Ishikawa (cell line): ENCODE measurements at regions not wholly inside any gene's neighbourhood (a gene's known extent, or its start where the extent isn't known, plus 50 kb on each side); places are given as distances from the start of the nearest gene placed in this dataset.

ENCODE experiments used
- CEBPB ChIP-seq: IDR thresholded peaks from 2 replicates; pipeline ENCODE4 v1.6.1; 2012
- CREB1 ChIP-seq: IDR thresholded peaks from 2 replicates; pipeline ENCODE4 v1.6.1; 2012; ENCODE audit warnings: low read depth
- EGR1 ChIP-seq: IDR thresholded peaks from 2 replicates; pipeline ENCODE4 v1.6.1; 2012
- EP300 ChIP-seq: IDR thresholded peaks from 2 replicates; pipeline ENCODE4 v1.6.1; 2012; ENCODE audit warnings: borderline replicate concordance
- FOXM1 ChIP-seq: IDR thresholded peaks from 2 replicates; pipeline ENCODE4 v1.6.1; 2012; ENCODE audit warnings: low read depth, borderline replicate concordance
- NFIC ChIP-seq: IDR thresholded peaks from 2 replicates; pipeline ENCODE4 v1.6.1; 2012
- RAD21 ChIP-seq: IDR thresholded peaks from 2 replicates; pipeline ENCODE4 v1.6.1; 2012; ENCODE audit warnings: low read depth
- TAF1 ChIP-seq: IDR thresholded peaks from 2 replicates; pipeline ENCODE4 v1.6.1; 2012; ENCODE audit warnings: low read depth, mild to moderate bottlenecking
- TCF12 ChIP-seq: IDR thresholded peaks from 2 replicates; pipeline ENCODE4 v1.6.1; 2012; ENCODE audit warnings: low read depth
- TEAD4 ChIP-seq: IDR thresholded peaks from 2 replicates; pipeline ENCODE4 v1.6.1; 2012
- YY1 ChIP-seq: IDR thresholded peaks from 2 replicates; pipeline ENCODE4 v1.6.1; 2012; ENCODE audit warnings: low read depth
- ZBTB7A ChIP-seq: IDR thresholded peaks from 2 replicates; pipeline ENCODE4 v1.6.1; 2012; ENCODE audit warnings: low read depth
- TF ChIP-seq, protein P1 (sequence below): IDR thresholded peaks from 2 replicates; pipeline ENCODE4 v1.6.1; 2012
- TF ChIP-seq, protein P2 (sequence below): IDR thresholded peaks from 2 replicates; pipeline ENCODE4 v1.6.1; 2012; ENCODE audit warnings: low read depth, mild to moderate bottlenecking
- TF ChIP-seq, protein P3 (sequence below): IDR thresholded peaks from 2 replicates; pipeline ENCODE4 v1.6.1; 2012

DNA sequence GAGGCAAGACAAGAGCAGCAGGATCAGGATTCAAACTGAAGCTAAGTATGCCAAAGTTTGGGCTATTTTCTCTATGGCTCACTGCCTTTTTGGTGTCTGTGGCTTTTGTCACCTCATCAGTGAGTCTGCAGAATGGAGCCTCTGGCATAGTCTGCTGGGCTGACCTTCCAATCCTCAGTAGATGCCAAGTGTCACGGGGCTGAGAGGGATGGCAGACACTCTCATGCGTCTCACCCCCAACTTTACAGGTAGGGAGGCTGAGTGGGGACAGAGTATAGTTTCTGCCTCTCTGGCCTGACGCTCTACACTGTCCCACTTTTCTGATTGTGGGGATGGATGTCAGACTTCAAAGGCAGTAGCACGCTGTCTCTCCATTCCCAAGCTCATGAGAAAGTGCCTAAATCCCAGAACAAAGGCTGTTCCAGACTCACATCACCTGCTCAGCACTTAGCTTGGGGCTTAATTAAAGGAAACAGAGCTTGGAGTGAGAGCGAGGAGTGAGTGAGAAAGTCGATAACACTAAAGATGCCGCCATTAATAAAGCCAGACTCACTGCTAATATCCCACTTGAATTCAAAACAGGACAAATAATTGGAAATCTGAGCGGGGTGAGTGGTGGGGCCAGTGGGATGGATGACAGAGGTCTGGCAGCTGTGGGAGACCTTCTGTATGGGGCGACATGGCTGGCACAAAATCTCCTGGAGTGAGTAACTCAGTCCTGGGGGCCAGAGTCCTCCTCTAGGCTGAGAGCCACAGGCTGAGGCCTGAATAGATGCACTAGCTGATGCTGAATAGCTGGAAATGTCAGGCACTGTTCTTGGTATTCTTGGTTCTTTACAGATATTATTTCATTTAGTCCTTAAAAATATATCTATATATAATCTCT is 78.4 kb upstream of the MRPS22 start:
- no peak for TF ChIP-seq TEAD4
- TF ChIP-seq CEBPB: no peak
- TF ChIP-seq FOXM1: no peak
- TF ChIP-seq CREB1: no peak
- no peak for TF ChIP-seq EGR1
- no peak for TF ChIP-seq TCF12
- no peak for TF ChIP-seq RAD21
- no peak for TF ChIP-seq NFIC
- TF ChIP-seq, protein P1, sequence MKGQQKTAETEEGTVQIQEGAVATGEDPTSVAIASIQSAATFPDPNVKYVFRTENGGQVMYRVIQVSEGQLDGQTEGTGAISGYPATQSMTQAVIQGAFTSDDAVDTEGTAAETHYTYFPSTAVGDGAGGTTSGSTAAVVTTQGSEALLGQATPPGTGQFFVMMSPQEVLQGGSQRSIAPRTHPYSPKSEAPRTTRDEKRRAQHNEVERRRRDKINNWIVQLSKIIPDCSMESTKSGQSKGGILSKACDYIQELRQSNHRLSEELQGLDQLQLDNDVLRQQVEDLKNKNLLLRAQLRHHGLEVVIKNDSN: no peak

DNA sequence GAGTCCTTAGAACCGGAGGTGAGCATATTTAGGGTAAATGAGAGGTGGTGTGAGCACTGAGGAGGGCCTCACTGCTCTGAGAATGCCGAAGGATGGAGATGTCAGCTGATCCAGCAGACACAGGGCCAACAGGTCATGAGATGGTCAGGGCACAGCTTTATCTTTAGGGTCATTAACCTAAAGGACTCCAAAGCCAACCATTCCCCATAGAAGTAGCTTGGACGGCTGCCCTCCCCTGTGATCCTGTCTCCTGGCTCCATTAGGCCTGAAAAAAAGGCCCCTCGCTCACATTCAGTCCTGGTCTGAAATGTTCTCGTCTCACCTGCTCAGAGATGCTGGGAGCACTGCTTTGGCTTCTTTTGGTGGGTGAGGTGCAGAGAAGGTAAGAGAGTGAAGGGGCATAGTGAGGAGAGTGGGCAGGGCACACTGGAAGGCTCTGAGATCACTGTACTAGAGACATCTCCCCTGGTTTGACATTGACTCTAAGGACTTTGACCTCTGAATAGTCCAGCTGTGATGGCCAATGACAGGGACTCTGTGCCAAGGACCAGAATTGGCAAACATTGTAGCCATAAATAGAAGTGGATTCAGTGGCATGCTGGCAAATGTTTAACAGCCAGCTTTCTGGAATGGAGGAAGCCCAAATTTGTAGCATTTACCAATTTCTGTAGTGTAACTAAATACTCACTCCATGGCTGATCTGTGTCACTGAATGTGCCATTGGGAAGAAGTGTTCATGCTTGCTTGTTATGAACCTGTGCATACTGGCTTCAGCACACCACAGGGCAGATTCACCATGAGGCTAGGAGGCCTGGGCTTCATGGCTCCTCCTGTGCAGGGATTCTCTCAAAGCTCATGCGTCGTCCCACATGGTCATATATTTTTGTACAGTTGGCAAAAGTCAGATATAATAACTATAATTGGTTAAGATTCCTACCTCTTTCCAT is 76.2 kb upstream of the MRPS22 start:
- TF ChIP-seq NFIC (no peak), EP300 (no peak), FOXM1 (no peak), TCF12 (no peak), TAF1 (no peak), CREB1 (no peak), CEBPB (no peak), YY1 (no peak), TEAD4 (no peak), ZBTB7A (no peak), EGR1 (no peak)
- TF ChIP-seq, protein P2, sequence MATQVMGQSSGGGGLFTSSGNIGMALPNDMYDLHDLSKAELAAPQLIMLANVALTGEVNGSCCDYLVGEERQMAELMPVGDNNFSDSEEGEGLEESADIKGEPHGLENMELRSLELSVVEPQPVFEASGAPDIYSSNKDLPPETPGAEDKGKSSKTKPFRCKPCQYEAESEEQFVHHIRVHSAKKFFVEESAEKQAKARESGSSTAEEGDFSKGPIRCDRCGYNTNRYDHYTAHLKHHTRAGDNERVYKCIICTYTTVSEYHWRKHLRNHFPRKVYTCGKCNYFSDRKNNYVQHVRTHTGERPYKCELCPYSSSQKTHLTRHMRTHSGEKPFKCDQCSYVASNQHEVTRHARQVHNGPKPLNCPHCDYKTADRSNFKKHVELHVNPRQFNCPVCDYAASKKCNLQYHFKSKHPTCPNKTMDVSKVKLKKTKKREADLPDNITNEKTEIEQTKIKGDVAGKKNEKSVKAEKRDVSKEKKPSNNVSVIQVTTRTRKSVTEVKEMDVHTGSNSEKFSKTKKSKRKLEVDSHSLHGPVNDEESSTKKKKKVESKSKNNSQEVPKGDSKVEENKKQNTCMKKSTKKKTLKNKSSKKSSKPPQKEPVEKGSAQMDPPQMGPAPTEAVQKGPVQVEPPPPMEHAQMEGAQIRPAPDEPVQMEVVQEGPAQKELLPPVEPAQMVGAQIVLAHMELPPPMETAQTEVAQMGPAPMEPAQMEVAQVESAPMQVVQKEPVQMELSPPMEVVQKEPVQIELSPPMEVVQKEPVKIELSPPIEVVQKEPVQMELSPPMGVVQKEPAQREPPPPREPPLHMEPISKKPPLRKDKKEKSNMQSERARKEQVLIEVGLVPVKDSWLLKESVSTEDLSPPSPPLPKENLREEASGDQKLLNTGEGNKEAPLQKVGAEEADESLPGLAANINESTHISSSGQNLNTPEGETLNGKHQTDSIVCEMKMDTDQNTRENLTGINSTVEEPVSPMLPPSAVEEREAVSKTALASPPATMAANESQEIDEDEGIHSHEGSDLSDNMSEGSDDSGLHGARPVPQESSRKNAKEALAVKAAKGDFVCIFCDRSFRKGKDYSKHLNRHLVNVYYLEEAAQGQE: no peak
- TF ChIP-seq, protein P1: no peak
- TF ChIP-seq, protein P3, sequence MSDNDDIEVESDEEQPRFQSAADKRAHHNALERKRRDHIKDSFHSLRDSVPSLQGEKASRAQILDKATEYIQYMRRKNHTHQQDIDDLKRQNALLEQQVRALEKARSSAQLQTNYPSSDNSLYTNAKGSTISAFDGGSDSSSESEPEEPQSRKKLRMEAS: no peak

DNA sequence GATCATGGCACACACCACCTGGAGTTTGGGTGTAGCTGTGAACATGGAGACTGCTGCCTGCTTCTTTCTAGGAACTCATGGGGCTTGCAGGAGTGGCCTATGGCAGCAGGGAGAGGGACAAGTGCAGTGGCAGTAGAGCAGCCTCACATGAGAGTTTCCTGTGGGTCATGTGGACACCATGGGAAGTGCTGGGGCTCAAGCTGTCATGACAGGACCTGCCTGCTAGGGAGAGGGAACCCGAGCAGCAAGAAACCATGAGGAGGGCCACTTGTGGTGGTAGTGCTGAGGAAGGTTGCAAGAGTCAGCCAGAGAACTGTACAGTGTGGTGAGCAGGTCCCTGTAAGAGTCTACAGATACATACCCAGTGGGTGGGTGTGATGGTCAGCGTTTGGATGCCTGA is 73.8 kb upstream of the MRPS22 start:
- TF ChIP-seq TEAD4: no peak
- TF ChIP-seq FOXM1: no peak
- TF ChIP-seq, protein P1: no peak
- no peak for TF ChIP-seq NFIC
- TF ChIP-seq, protein P2: no peak

DNA sequence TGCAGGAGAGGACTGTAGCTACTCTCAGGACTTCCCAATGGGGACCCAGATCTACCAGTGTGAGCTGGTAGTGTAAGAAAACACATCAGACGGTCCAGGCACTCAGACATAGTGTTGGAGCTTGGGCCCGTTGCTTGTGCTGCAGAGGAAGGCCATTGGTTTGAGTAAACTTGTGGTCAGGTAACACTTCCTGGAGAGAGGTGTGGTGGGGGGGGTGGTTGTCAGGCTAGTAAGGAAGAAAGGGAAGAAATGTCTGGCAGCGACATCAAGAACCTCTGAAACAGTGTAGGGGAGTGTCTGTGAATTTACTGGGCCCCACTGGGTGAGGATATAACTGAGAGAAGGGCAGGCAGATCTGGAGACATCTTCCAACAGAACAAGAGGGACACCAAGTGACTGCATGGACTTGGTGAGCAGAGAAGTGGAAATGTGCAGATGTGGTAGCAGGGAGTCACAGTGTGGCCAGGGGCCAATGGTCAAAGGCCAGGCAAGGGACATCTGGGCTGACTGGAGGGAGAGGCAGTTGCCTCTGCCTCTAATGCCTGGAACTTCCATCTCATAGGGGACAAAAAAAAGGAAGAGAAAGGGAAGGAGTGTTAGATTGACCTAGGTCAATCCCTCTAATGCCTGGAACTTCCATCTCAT is 63.7 kb upstream of the MRPS22 start:
- TF ChIP-seq ZBTB7A (no peak), TAF1 (no peak), YY1 (no peak), EGR1 (no peak), CEBPB (no peak), EP300 (no peak), CREB1 (no peak)
- TF ChIP-seq, protein P2: no peak
- TF ChIP-seq, protein P1: no peak
